Prostate gland (tissue), 2 donors: ENCODE measurements at regions not wholly inside any gene's neighbourhood (a gene's known extent, or its start where the extent isn't known, plus 50 kb on each side); places are given as distances from the start of the nearest gene placed in this dataset.

Experiments
- DNase-seq: peaks from one replicate; pipeline ENCODE4 v3.0.0-alpha.2; 2019; ENCODE audit warnings: low spot score
- H3K27ac ChIP-seq, 2 donors: fragments of 200-600 bp; sonication (generic); 2 replicates each; pipeline ENCODE4 v1.5.1; 2017 to 2019
- H3K27me3 ChIP-seq: fragments of 200-600 bp; sonication (generic); replicated peaks from 2 replicates; pipeline ENCODE4 v1.5.1; 2019; ENCODE audit not compliant: insufficient read depth
- H3K36me3 ChIP-seq, 2 donors: fragments of 200-600 bp; sonication (generic); 1 replicate in 1 of 2; 2 replicates in 1 of 2; pipeline versions ENCODE4 v1.5.1 to v1.8.1; 2017 to 2019
- H3K4me1 ChIP-seq: fragments of 200-600 bp; sonication (generic); replicated peaks from 2 replicates; pipeline ENCODE4 v1.5.1; 2019
- H3K4me3 ChIP-seq, 2 donors: fragments of 200-600 bp; sonication (generic); 2 replicates each; pipeline ENCODE4 v1.5.1; 2017 to 2019
- H3K9me3 ChIP-seq: fragments of 200-600 bp; sonication (generic); 2 replicates; pipeline ENCODE4 v1.5.1; 2017
- CTCF ChIP-seq, 4 experiments: fragments of 200-600 bp in 2 of 4; fragments of 450-650 bp in 2 of 4; sonication (generic) in 2 of 4; IDR thresholded peaks; 1 replicate in 3 of 4; 2 replicates in 1 of 4; pipeline ENCODE4 v1.5.1; 2016 to 2019; ENCODE audit warnings: antibody characterized with exemption in 4 of 4, mild to moderate bottlenecking in 2 of 4, moderate library complexity in 2 of 4
- POLR2A ChIP-seq: fragments of 450-650 bp; IDR thresholded peaks from one replicate; pipeline ENCODE4 v1.6.1; 2016; ENCODE audit warnings: antibody characterized with exemption, mild to moderate bottlenecking
- POLR2AphosphoS5 ChIP-seq: sonication (generic); formaldehyde crosslinking; IDR thresholded peaks from one replicate; pipeline ENCODE4 v1.6.1; 2017; ENCODE audit warnings: antibody characterized with exemption
- WGBS: methylation state at CpG from one replicate; pipeline ENCODE4 v1.1.5; 2018; 5-methylcytosine and 5-hydroxymethylcytosine counted together
- intact Hi-C: fragments of 100-400 bp; cut with DNase I; formaldehyde crosslinking; loops from one replicate; pipeline ENCODE4 v1.14.2; 2022

- TF ChIP-seq POLR2AphosphoS5 (no peak), POLR2A (no peak), CTCF (IDR thresholded peaks at IDR 0.05) (no peak)
- Histone ChIP-seq H3K9me3 (no peaks in the 10 kb centered on the region), H3K4me1 (no peaks in the 10 kb centered on the region), H3K4me3 (no peak overlapping the region), H3K27ac (no peak overlapping the region), H3K27me3 (no peaks in the 10 kb centered on the region), H3K36me3 (no peaks in the 10 kb centered on the region)
- DNase-seq = no peak
- WGBS = 94% methylated on average over 2 of the region's 2 CpGs
- intact Hi-C loops = no loop called here
These were observed 252.1 kb downstream of the LRATD1 start for GRCh38 chr2:14884651-14885050.

GRCh38 chr2:14891546-14891945 is 259.0 kb downstream of the LRATD1 start:
- intact Hi-C loops = no loop called here
- no peak for DNase-seq
- no peak for TF ChIP-seq CTCF (IDR thresholded peaks at IDR 0.05)
- TF ChIP-seq POLR2A = no peak
- no peak for TF ChIP-seq POLR2AphosphoS5
- H3K4me3 ChIP-seq = no peak overlapping the region
- 82% methylated on average over 3 of the region's 3 CpGs for WGBS
- H3K27ac ChIP-seq = no peak overlapping the region
- no peaks in the 10 kb centered on the region for H3K36me3 ChIP-seq
- H3K4me1 ChIP-seq = no peaks in the 10 kb centered on the region
- no peaks in the 10 kb centered on the region for H3K9me3 ChIP-seq
- H3K27me3 ChIP-seq = no peaks in the 10 kb centered on the region

- H3K36me3 ChIP-seq = no peaks in the 10 kb centered on the region
- H3K4me3 ChIP-seq = no peak overlapping the region
- WGBS = 86% methylated on average over 9 of the region's 9 CpGs
- no peaks in the 10 kb centered on the region for H3K9me3 ChIP-seq
- no peaks in the 10 kb centered on the region for H3K4me1 ChIP-seq
- H3K27ac ChIP-seq = no peak overlapping the region
- intact Hi-C loops = no loop called here
- H3K27me3 ChIP-seq = no peaks in the 10 kb centered on the region
- no peak for DNase-seq
- TF ChIP-seq CTCF (IDR thresholded peaks at IDR 0.05) = no peak
- no peak for TF ChIP-seq POLR2A
- no peak for TF ChIP-seq POLR2AphosphoS5
These were observed 264.0 kb downstream of the LRATD1 start for GRCh38 chr2:14896330-14897030.

GRCh38 chr2:14899621-14900414 is 267.3 kb downstream of the LRATD1 start:
- no peaks in the 10 kb centered on the region for H3K27me3 ChIP-seq
- no peak for TF ChIP-seq POLR2A
- no peak for TF ChIP-seq POLR2AphosphoS5
- TF ChIP-seq CTCF (IDR thresholded peaks at IDR 0.05) = no peak
- H3K4me1 ChIP-seq = no peaks in the 10 kb centered on the region
- no peak overlapping the region for H3K4me3 ChIP-seq
- intact Hi-C loops = no loop called here
- no peak for DNase-seq
- WGBS = 88% methylated on average over 4 of the region's 4 CpGs
- H3K36me3 ChIP-seq = no peaks in the 10 kb centered on the region
- no peak overlapping the region for H3K27ac ChIP-seq
- H3K9me3 ChIP-seq = no peaks in the 10 kb centered on the region

- H3K4me1 ChIP-seq = no peaks in the 10 kb centered on the region
- H3K4me3 ChIP-seq = no peak overlapping the region
- H3K27me3 ChIP-seq = no peaks in the 10 kb centered on the region
- TF ChIP-seq POLR2A (no peak), CTCF (IDR thresholded peaks at IDR 0.05) (no peak), POLR2AphosphoS5 (no peak)
- H3K9me3 ChIP-seq = no peaks in the 10 kb centered on the region
- no peak for DNase-seq
- 74% methylated on average over 3 of the region's 3 CpGs for WGBS
- intact Hi-C loops = no loop called here
- no peaks in the 10 kb centered on the region for H3K36me3 ChIP-seq
- no peak overlapping the region for H3K27ac ChIP-seq
These were observed 269.2 kb downstream of the LRATD1 start for GRCh38 chr2:14901737-14902136.
